ENCODE measurements at regions not wholly inside any gene's neighbourhood (a gene's known extent, or its start where the extent isn't known, plus 50 kb on each side); places are given as distances from the start of the nearest gene placed in this dataset.

DNA sequence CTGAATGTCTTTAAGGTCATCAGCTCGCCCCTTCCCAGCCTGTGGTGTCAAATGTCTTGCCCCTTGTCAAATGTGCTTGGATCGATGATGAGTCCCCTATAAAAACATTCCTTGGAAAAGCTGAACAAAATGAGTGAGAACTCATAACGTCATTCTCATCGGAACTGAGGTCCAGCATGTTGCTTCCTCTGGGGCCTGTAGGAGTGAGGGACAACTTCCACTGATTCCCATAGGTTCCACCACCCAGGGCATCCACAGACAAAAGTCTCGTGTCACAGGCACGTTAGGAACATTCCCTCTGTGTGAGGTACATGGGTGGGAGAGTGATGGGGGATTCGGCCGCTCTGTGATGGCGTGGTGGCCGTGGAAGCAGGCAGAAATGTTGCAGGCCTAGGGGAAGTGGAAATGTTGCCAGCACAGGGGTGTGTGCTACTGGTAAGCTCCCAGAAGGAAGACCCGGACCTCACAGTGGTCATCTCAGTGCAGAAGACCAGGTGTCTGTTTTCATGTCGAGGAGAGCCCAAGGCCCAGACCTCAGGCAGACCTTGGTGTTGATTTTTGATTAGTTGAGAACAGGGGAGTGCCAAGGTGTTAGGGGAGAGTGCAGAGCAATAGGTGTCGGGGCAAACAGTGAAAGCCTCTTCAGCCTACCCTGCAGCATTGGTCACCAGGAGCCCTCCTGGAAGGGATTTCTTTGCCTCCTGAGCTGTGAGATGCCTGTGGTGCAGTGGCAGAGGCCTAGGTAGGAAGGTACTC lies 96.8 kb downstream of the SNRPN start:
- no peak overlapping the region for H3K4me3 Mint-ChIP-seq
- intact Hi-C loops (cut with micrococcal nuclease), result no loop called here

DNA sequence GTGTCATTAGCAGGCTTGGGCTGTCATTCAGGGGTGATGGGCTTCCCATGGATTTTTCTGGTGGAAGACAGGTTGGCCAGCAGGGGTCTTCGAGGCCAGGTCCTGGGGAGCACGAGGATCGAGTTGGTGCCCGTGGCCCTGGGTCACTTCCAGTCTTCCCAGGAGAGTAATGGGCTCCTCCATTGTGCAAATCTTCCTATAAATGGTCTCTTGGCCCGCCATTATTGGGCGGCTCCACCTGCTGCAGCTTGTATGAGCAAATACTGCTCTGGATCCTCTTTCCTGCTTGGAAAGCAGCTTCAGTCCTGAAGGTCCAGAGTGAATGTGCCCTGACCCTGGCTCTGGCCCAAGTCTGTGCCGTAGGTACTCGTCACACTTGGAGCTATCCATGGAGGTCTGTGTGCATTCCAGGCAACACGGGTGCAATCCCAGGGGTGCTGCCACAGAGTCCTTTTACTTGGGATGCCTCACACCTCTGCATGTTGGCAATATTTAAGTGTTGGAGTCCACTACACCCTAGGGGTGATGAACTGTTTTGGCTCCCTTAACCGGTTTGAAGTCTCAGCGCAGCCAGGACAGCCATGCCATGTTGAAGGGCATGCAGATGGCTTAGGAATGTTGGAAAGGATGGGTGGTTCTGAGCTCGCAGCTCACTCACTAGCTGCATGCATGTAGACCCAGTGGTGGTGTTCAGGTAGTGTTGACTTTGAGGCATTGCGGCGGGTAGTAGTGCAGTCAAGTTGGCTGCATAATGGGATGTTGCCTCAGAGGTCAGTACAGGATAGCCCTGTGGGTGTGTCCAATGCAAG lies 97.6 kb downstream of the SNRPN start:
- intact Hi-C loops (cut with micrococcal nuclease), result no loop called here
- H3K27me3 Mint-ChIP-seq, result no peaks in the 10 kb centered on the region
- H3K36me3 Mint-ChIP-seq (ENCODE audit: low read depth), result peaks cover 35% of the 10 kb centered on the region
- H3K9me3 Mint-ChIP-seq, result peaks cover 100% of the 10 kb centered on the region
- no peak overlapping the region for H3K4me3 Mint-ChIP-seq
- no peak overlapping the region for H3K27ac Mint-ChIP-seq
- H3K4me1 Mint-ChIP-seq (ENCODE audit: low read depth), result no peaks in the 10 kb centered on the region

More for the DNA sequence above, 96.8 kb downstream of the SNRPN start:
- Mint-ChIP-seq H3K4me1 (ENCODE audit: low read depth) (no peaks in the 10 kb centered on the region), H3K27me3 (no peaks in the 10 kb centered on the region), H3K36me3 (ENCODE audit: low read depth) (peaks cover 27% of the 10 kb centered on the region), H3K9me3 (peaks cover 100% of the 10 kb centered on the region), H3K27ac (no peak overlapping the region)

DNA sequence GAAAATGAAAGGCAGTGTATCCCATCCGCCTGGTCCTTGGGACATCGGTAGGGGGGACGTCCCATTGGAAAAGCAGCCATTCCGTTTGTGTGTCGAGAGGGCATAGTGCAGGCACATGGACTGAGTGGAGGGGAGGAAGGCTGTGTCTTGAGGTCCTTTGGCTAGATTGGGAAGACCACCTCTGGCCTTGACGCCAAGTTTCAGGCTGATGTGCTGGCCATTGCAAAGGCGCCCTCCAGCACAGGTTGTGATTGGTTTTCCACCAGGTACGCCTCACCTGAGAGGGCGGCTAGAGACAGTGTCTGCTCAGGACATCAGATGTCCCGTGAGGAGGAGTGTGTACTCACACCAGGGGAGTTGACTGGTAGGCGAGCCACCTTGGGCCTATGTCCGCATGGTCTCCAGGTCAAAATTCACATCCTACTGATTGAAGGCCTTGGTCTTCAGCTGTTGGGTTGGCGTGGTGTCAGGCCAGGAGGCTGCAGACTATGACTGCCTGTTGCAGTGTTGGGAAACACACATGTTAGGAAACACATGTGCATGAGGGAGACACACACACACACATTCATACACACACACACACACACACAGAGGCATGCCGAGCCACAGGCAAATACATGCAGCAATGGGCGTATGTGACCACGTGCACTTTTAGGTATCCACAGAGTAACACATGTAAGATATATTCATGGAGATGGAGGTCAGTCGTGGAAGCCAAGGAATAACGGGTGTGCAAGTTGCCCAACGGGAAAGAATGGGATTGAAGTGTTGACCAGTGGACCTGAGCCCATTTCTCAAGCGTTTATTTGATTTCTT lies 98.4 kb downstream of the SNRPN start:
- H3K9me3 Mint-ChIP-seq, result peaks cover 100% of the 10 kb centered on the region
- no peaks in the 10 kb centered on the region for H3K4me1 Mint-ChIP-seq (ENCODE audit: low read depth)

DNA sequence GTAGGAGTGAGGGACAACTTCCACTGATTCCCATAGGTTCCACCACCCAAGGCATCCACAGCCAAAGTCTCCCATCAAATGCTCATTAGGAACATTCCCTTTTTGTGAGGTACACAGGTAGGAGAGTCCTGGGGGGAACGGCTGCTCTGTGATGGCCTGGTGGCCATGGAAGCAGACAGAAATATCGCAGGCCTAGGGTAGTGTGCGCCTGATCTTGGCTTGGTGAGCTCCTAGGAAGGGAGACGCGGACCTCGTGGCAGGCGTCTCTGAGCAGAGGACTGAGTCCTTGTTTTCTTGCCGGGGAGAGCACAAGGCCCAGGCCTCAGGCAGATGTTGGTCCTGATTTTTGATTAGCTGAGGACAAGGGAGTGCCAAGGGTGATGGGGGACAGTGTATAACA lies 99.5 kb downstream of the SNRPN start:
- intact Hi-C loops (cut with micrococcal nuclease), result no loop called here
- peaks cover 100% of the 10 kb centered on the region for H3K9me3 Mint-ChIP-seq
- H3K27ac Mint-ChIP-seq, result no peak overlapping the region
- H3K4me1 Mint-ChIP-seq (ENCODE audit: low read depth), result no peaks in the 10 kb centered on the region
- H3K36me3 Mint-ChIP-seq (ENCODE audit: low read depth), result peaks cover 48% of the 10 kb centered on the region
- H3K4me3 Mint-ChIP-seq, result no peak overlapping the region
- no peaks in the 10 kb centered on the region for H3K27me3 Mint-ChIP-seq

More for the DNA sequence above, 98.4 kb downstream of the SNRPN start:
- Mint-ChIP-seq H3K27ac (no peak overlapping the region), H3K4me3 (no peak overlapping the region), H3K36me3 (ENCODE audit: low read depth) (peaks cover 40% of the 10 kb centered on the region), H3K27me3 (no peaks in the 10 kb centered on the region)
- intact Hi-C loops (cut with micrococcal nuclease), result no loop called here

DNA sequence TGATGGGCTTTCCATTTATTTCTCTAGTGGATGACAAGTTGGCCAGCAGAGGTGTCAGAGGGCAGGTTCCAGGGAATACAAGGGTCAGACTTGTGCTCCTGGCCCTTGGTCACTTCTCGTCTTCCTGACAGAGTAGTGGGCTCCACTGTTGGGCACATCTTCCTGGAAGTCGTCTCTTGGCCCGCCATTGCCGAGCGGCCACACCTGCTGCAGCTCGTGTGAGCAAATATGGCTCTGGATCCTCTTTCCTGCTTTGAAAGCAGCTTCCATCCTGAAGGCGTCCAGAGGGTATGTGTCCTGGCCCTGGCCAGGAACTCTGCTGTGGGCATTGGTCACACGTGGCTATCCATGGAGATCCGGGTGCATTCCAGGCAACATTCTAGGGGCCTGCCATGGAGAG lies 100.2 kb downstream of the SNRPN start:
- intact Hi-C loops (cut with micrococcal nuclease), result no loop called here
- Mint-ChIP-seq H3K27ac (no peak overlapping the region), H3K4me1 (ENCODE audit: low read depth) (no peaks in the 10 kb centered on the region), H3K27me3 (no peaks in the 10 kb centered on the region), H3K4me3 (no peak overlapping the region), H3K36me3 (ENCODE audit: low read depth) (peaks cover 54% of the 10 kb centered on the region), H3K9me3 (peaks cover 100% of the 10 kb centered on the region)

DNA sequence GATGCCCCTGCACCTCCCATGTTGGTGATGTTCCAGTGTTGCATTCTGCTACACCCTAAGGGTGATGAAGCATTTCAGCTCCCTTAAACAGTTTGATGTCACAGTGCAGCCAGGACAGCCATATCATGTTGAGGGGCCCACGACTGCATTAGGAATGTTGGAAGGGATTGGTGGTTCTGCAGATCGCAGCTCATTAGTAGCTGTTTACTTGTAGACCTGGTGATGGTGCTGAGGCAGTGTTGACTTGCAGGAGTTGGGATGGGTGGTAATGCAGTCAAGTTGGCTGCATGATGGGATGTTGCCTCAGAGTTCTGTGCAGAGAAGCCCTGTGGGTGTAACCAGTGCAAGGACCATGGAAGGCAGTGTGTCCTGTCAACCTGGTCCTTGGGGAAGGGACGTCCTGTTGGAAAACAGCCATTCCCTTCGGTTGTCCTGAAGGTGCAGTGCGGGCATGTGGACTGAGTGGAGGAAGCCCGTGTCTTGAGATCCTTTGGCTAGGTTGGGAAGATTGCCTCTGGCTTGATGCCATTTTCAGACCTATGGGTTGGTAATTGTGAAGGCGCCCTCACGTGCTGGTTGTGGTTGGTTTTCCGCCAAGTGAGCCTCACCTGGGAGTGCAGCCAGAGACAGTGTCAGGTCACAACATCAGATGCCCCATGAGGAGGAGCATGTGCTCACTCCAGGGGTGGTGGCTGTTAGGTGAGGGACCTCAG lies 100.7 kb downstream of the SNRPN start:
- H3K4me1 Mint-ChIP-seq (ENCODE audit: low read depth), result no peaks in the 10 kb centered on the region
- no peak overlapping the region for H3K4me3 Mint-ChIP-seq
- no peak overlapping the region for H3K27ac Mint-ChIP-seq
- H3K27me3 Mint-ChIP-seq, result no peaks in the 10 kb centered on the region
- peaks cover 60% of the 10 kb centered on the region for H3K36me3 Mint-ChIP-seq (ENCODE audit: low read depth)
- intact Hi-C loops (cut with micrococcal nuclease), result no loop called here
- H3K9me3 Mint-ChIP-seq, result peaks cover 100% of the 10 kb centered on the region

DNA sequence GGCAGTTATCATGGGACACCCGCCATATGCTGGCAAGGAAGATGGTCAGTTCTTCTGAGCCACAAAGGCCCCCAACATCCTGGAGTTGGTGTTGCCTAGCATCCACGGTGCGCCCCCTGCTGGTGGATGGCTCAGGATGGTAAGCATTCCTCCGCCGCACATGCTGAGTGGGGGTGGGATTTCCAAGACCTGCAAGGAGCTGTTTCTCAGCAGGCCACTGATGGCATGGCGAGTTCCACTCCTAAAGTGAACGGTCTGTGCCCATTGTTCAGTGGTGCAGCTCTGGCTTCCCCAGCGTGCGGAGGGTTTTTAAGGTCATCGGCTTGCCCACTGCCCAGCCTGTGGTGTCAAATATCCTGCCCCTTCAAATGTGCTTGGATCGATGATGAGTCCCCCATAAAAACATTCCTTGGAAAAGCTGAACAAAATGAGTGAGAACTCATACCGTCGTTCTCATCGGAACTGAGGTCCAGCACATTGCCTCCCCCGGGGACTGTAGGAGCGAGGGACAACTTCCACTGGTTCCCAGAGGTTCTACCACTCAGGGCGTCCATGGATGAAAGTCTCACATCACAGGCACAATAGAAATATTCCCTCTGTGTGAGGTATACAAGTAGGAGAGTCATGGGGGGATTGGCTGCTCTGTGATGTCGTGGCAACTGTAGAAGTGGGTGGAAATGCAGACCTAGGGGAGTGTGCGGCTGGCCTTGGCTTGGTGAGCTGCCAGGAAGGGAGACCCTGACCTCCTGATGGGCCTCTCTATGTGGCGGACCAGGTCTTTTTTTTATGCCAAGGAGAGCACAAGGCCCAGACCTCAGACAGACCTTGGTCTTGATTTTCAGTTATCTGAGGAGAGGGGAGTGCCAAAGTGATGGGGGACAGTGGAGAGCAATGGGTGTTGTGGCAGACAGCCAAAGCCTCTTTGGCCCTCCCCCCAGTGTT lies 102.0 kb downstream of the SNRPN start:
- intact Hi-C loops (cut with micrococcal nuclease), result no loop called here
- Mint-ChIP-seq H3K9me3 (peaks cover 100% of the 10 kb centered on the region), H3K4me3 (no peak overlapping the region), H3K36me3 (ENCODE audit: low read depth) (peaks cover 60% of the 10 kb centered on the region), H3K27me3 (no peaks in the 10 kb centered on the region), H3K4me1 (ENCODE audit: low read depth) (no peaks in the 10 kb centered on the region), H3K27ac (no peak overlapping the region)

DNA sequence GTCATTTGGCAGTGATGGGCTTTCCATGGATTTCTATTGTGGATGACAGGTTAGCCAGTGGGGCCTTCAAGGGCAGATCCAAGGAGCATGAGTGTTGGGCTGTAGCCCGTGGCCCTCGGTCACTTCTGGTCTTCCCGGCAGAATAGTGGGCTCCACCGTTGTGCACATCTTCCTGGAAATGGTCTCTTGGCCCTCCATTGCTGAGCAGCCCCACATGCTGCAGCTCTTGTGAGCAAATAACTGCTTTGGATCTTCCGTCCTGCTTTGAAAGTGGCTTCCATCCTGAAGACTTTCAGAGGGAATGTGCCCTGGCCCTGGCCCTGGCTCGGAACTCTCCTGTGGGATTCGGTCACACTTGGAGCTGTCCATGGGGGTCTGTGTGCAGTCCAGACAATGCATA lies 102.8 kb downstream of the SNRPN start:
- peaks cover 100% of the 10 kb centered on the region for H3K9me3 Mint-ChIP-seq
- H3K27ac Mint-ChIP-seq, result no peak overlapping the region
- H3K36me3 Mint-ChIP-seq (ENCODE audit: low read depth), result peaks cover 68% of the 10 kb centered on the region
- no peaks in the 10 kb centered on the region for H3K4me1 Mint-ChIP-seq (ENCODE audit: low read depth)
- intact Hi-C loops (cut with micrococcal nuclease), result no loop called here
- H3K27me3 Mint-ChIP-seq, result no peaks in the 10 kb centered on the region
- no peak overlapping the region for H3K4me3 Mint-ChIP-seq

DNA sequence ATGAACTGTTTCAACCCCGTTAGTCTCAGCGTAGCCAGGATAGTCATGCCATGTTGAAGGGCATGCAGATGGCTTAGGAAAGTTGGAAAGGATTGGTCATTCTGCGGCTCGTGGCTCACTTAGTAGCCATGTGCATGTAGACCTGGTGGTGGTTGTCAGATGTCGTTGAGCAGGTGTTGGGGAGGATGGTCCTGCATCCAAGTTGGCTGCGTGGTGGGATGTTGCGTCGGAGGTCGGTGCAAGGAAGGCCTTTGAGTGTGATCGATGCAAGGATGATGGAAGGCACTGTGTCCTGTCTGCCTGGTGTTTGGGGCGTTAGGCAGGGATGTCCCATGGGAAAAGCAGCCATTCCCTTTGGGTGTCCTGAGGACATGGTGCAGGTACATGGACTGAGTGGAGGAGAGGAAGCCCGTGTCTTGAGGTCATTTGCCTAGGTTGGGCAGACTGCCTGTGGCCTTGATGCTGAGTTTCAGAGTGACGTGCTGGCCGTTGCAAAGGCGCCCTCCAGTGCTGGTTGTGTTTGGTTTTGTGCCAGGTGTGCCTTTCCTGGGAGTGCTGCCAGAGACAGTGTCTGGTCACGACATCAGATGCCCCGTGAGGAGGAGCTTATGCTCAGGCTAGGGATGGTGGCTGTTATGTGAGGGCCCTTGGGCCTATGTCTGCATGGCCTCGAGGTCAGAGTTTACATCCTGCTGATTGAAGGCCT lies 103.4 kb downstream of the SNRPN start:
- Mint-ChIP-seq H3K27me3 (no peaks in the 10 kb centered on the region), H3K4me1 (ENCODE audit: low read depth) (no peaks in the 10 kb centered on the region), H3K9me3 (peaks cover 100% of the 10 kb centered on the region), H3K27ac (no peak overlapping the region), H3K36me3 (ENCODE audit: low read depth) (peaks cover 75% of the 10 kb centered on the region), H3K4me3 (no peak overlapping the region)
- intact Hi-C loops (cut with micrococcal nuclease), result no loop called here

- H3K4me3 Mint-ChIP-seq, result no peak overlapping the region
- H3K9me3 Mint-ChIP-seq, result peaks cover 100% of the 10 kb centered on the region
- H3K27ac Mint-ChIP-seq, result no peak overlapping the region
- intact Hi-C loops (cut with micrococcal nuclease), result no loop called here
- H3K36me3 Mint-ChIP-seq (ENCODE audit: low read depth), result peaks cover 88% of the 10 kb centered on the region
- H3K4me1 Mint-ChIP-seq (ENCODE audit: low read depth), result no peaks in the 10 kb centered on the region
- H3K27me3 Mint-ChIP-seq, result no peaks in the 10 kb centered on the region
Measured at GRCh38 chr15:25059698-25060471, 105.1 kb downstream of the SNRPN start.

- H3K4me3 Mint-ChIP-seq, result no peak overlapping the region
- intact Hi-C loops (cut with micrococcal nuclease), result no loop called here
- H3K4me1 Mint-ChIP-seq (ENCODE audit: low read depth), result no peaks in the 10 kb centered on the region
- H3K9me3 Mint-ChIP-seq, result peaks cover 100% of the 10 kb centered on the region
- peaks cover 86% of the 10 kb centered on the region for H3K36me3 Mint-ChIP-seq (ENCODE audit: low read depth)
- no peak overlapping the region for H3K27ac Mint-ChIP-seq
- no peaks in the 10 kb centered on the region for H3K27me3 Mint-ChIP-seq
Measured at GRCh38 chr15:25060472-25060803, 105.7 kb downstream of the SNRPN start.

Data from dendritic cell treated with granulocyte-macrophage colony-stimulating factor and Interleukin-4, amounts not matched to agents 40 ng/mL and 50 ng/mL, for 4 days (primary cell).